GM12878 (cell line): ENCODE measurements at regions not wholly inside any gene's neighbourhood (a gene's known extent, or its start where the extent isn't known, plus 50 kb on each side); places are given as distances from the start of the nearest gene placed in this dataset.

ENCODE experiments used
- ATAC-seq: fragments of 200-7000 bp; cut with Tn5 transposase; 3 replicates; pipeline ENCODE4 v1.9.1; 2020; ENCODE audit warnings: mild to moderate bottlenecking, moderate library complexity
- BruUV-seq: library from RNA; stranded (reverse); fragments of 400-500 nt; replicated peaks from 2 replicates; lab custom pipeline; 2021; lab: Mats Ljungman, UMichigan
- CTCF ChIA-PET: fragments of 300-600 bp; sonication (Branson Sonifier 250); formaldehyde crosslinking; extraction: SDS; loops from one replicate; lab custom pipeline; 2021; ENCODE audit warnings: inconsistent platforms; lab: Yijun Ruan, JAX
- POLR2A ChIA-PET: fragments of 350-600 bp; formaldehyde crosslinking; extraction: SDS; loops from one replicate; lab custom pipeline; 2021; ENCODE audit warnings: inconsistent platforms; lab: Charles Lee
- RAD21 ChIA-PET: fragments of 300-600 bp; sonication (Branson Sonifier 250); formaldehyde crosslinking; loops from one replicate; lab custom pipeline; 2023; ENCODE audit warnings: antibody characterized with exemption; ENCODE audit not compliant: unreplicated experiment; lab: Charles Lee
- SMC1A ChIA-PET: fragments of 300-600 bp; sonication (Branson Sonifier 250); formaldehyde crosslinking; loops from one replicate; lab custom pipeline; 2023; ENCODE audit not compliant: unreplicated experiment, uncharacterized antibody; lab: Charles Lee
- DNase-seq: peaks from one replicate; pipeline ENCODE4 v3.0.0-alpha.2; 2011; ENCODE audit warnings: low read depth, low spot score
- FAIRE-seq: peaks from 3 replicates; lab custom pipeline; 2011; peaks lifted over from hg19 to GRCh38; lab: Jason Lieb, UNC
- H2AFZ ChIP-seq: 2 replicates; pipeline ENCODE4 v1.6.0; 2011; ENCODE audit warnings: low read depth, low read length, control low read depth; ENCODE audit not compliant: control insufficient read depth
- H3K27ac ChIP-seq: 2 replicates; pipeline ENCODE4 v1.5.1; 2011; ENCODE audit warnings: control low read depth; ENCODE audit not compliant: control insufficient read depth, insufficient read depth
- H3K27me3 ChIP-seq, 2 experiments: replicated peaks in 1 of 2; 2 replicates each; pipeline versions ENCODE4 v1.6.0 to v1.6.1; 2011; ENCODE audit warnings: low read length in 1 of 2; ENCODE audit not compliant: control insufficient read depth in 2 of 2, insufficient read depth in 2 of 2
- H3K36me3 ChIP-seq, 2 experiments: 2 replicates each; pipeline ENCODE4 v1.5.1; 2011; ENCODE audit warnings: low read length in 1 of 2; ENCODE audit not compliant: control insufficient read depth in 2 of 2, insufficient read depth in 2 of 2
- H3K4me1 ChIP-seq: 2 replicates; pipeline ENCODE4 v1.6.1; 2011; ENCODE audit warnings: mild to moderate bottlenecking, low read length, moderate library complexity, mixed read lengths; ENCODE audit not compliant: control insufficient read depth, insufficient read depth
- H3K4me2 ChIP-seq: 2 replicates; pipeline ENCODE4 v1.6.0; 2011; ENCODE audit warnings: control low read depth; ENCODE audit not compliant: control insufficient read depth, insufficient read depth
- H3K4me3 ChIP-seq: fragments of 200-600 bp; sonication (generic); 2 replicates; pipeline ENCODE4 v1.5.1; 2016
- H3K79me2 ChIP-seq: 2 replicates; pipeline ENCODE4 v1.6.0; 2011; ENCODE audit warnings: low read length; ENCODE audit not compliant: control insufficient read depth, insufficient read depth
- H3K9ac ChIP-seq: 2 replicates; pipeline ENCODE4 v1.8.0; 2011; ENCODE audit warnings: low read length, control low read depth, mixed read lengths; ENCODE audit not compliant: control insufficient read depth, insufficient read depth
- H3K9me3 ChIP-seq: replicated peaks from 3 replicates; pipeline ENCODE4 v1.5.1; 2011; ENCODE audit warnings: mild to moderate bottlenecking, low read length; ENCODE audit not compliant: control insufficient read depth, insufficient read depth
- H4K20me1 ChIP-seq: 2 replicates; pipeline ENCODE4 v1.6.0; 2011; ENCODE audit not compliant: control insufficient read depth, insufficient read depth
- ATF3 ChIP-seq: IDR thresholded peaks from 2 replicates; pipeline ENCODE4 v1.6.1; 2011; ENCODE audit warnings: low read depth, mild to moderate bottlenecking, low read length, moderate library complexity, borderline replicate concordance; ENCODE audit errors: extremely low read depth
- BHLHE40 ChIP-seq, 2 experiments: fragments of 450-650 bp in 1 of 2; IDR thresholded peaks; 2 replicates each; pipeline ENCODE4 v1.6.1; 2011 to 2017; ENCODE audit warnings: low read depth in 2 of 2, borderline replicate concordance in 1 of 2, improper control_type of control experiment in 1 of 2, low read length in 1 of 2, mild to moderate bottlenecking in 1 of 2
- BRCA1 ChIP-seq: IDR thresholded peaks from 2 replicates; pipeline ENCODE4 v1.6.1; 2011; ENCODE audit warnings: low read depth, low read length, improper control_type of control experiment
- CHD2 ChIP-seq: IDR thresholded peaks from 2 replicates; pipeline ENCODE4 v1.6.1; 2011; ENCODE audit warnings: low read depth, low read length, improper control_type of control experiment, borderline replicate concordance
- EED ChIP-seq: sonication (generic); IDR thresholded peaks from 2 replicates; pipeline ENCODE4 v1.6.1; 2016; ENCODE audit warnings: antibody characterized with exemption, low read depth
- IKZF2 ChIP-seq, 2 experiments: fragments of 450-650 bp; IDR thresholded peaks; 2 replicates each; pipeline ENCODE4 v1.6.1; 2017; ENCODE audit warnings: mild to moderate bottlenecking in 2 of 2, moderate library complexity in 2 of 2
- PKNOX1 ChIP-seq: fragments of 450-650 bp; IDR thresholded peaks from 2 replicates; pipeline ENCODE4 v1.6.1; 2016; ENCODE audit warnings: mild to moderate bottlenecking
- POLR2A ChIP-seq: IDR thresholded peaks from 2 replicates; pipeline ENCODE4 v1.6.1; 2011; ENCODE audit warnings: low read depth, mild to moderate bottlenecking, low read length
- POLR2AphosphoS5 ChIP-seq: IDR thresholded peaks from 2 replicates; pipeline ENCODE4 v1.6.1; 2011; ENCODE audit warnings: mild to moderate bottlenecking, low read length, inconsistent platforms
- RAD51 ChIP-seq: fragments of 450-650 bp; IDR thresholded peaks from 2 replicates; pipeline ENCODE4 v1.6.1; 2016; ENCODE audit warnings: moderate library complexity, mild to moderate bottlenecking, inconsistent platforms
- SMAD5 ChIP-seq: IDR thresholded peaks from 2 replicates; pipeline ENCODE4 v1.6.1; 2016; ENCODE audit warnings: antibody characterized with exemption, low read depth
- SMARCA5 ChIP-seq: fragments of 450-650 bp; IDR thresholded peaks from 2 replicates; pipeline ENCODE4 v1.6.1; 2017; ENCODE audit warnings: mild to moderate bottlenecking
- SMC3 ChIP-seq: IDR thresholded peaks from 2 replicates; pipeline ENCODE4 v1.6.1; 2011; ENCODE audit warnings: low read length, improper control_type of control experiment, borderline replicate concordance
- STAT3 ChIP-seq: IDR thresholded peaks from 2 replicates; pipeline ENCODE4 v1.6.1; 2011; ENCODE audit warnings: low read depth, low read length, improper control_type of control experiment
- ZNF217 ChIP-seq: fragments of 450-650 bp; IDR thresholded peaks from 2 replicates; pipeline ENCODE4 v1.6.1; 2017; ENCODE audit warnings: antibody characterized with exemption, mild to moderate bottlenecking
- ZNF384 ChIP-seq: IDR thresholded peaks from 2 replicates; pipeline ENCODE4 v1.6.1; 2012; ENCODE audit warnings: low read depth, mild to moderate bottlenecking, low read length, improper control_type of control experiment, borderline replicate concordance
- ZNF622 ChIP-seq: fragments of 450-650 bp; IDR thresholded peaks from 2 replicates; pipeline ENCODE4 v1.6.1; 2017; ENCODE audit warnings: mild to moderate bottlenecking, inconsistent platforms
- WGBS: methylation state at CpG from one replicate; pipeline ENCODE4 v1.1.6; 2016; ENCODE audit warnings: low lambda C conversion rate; ENCODE audit not compliant: insufficient replicate concordance, insufficient coverage; ENCODE audit errors: missing lambda C conversion rate; 5-methylcytosine and 5-hydroxymethylcytosine counted together
- in situ Hi-C: fragments of 300-500 bp; cut with MboI; formaldehyde crosslinking; loops from 9 replicates; pipeline ENCODE4 v1.14.3; 2018; ENCODE audit warnings: mixed read lengths
- intact Hi-C: fragments of 100-400 bp; cut with micrococcal nuclease; formaldehyde crosslinking; loops from one replicate; pipeline ENCODE4 v1.14.2; 2022; ENCODE audit not compliant: unreplicated experiment

GRCh38 chr6:54491431-54491830 is 183.2 kb downstream of the TINAG start:
- WGBS: 9% methylated on average over 3 of the region's 3 CpGs
- no peaks in the 10 kb centered on the region for H3K9me3 ChIP-seq
- H2AFZ ChIP-seq: no peak overlapping the region
- H3K27me3 ChIP-seq: no peaks in the 10 kb centered on the region
- H3K4me2 ChIP-seq: no peak overlapping the region
- RAD21 ChIA-PET: no interaction called here
- in situ Hi-C loops (no loop called here), intact Hi-C loops (no loop called here)
- no TSS peak for BruUV-seq
- FAIRE-seq: no peak
- H3K79me2 ChIP-seq: no peaks in the 10 kb centered on the region
- no peak overlapping the region for H3K4me3 ChIP-seq
- no peaks in the 10 kb centered on the region for H4K20me1 ChIP-seq
- CTCF ChIA-PET: no interaction called here
- no peaks in the 10 kb centered on the region for H3K36me3 ChIP-seq
- no peak overlapping the region for H3K27ac ChIP-seq
- no peak overlapping the region for H3K9ac ChIP-seq
- TF ChIP-seq STAT3: no peak
- no peak for TF ChIP-seq CHD2
- TF ChIP-seq ZNF622: no peak
- no peak for TF ChIP-seq ZNF217
- no peak for TF ChIP-seq POLR2A
- TF ChIP-seq IKZF2 (IDR thresholded peaks at IDR 0.05): no peak
- no peak for TF ChIP-seq PKNOX1
- no peak for TF ChIP-seq RAD51
- TF ChIP-seq POLR2AphosphoS5: no peak
- TF ChIP-seq SMC3: no peak
- no peak for TF ChIP-seq ATF3
- TF ChIP-seq ZNF384: no peak
- no peak for TF ChIP-seq BHLHE40 (IDR thresholded peaks at IDR 0.05; ENCODE audit: borderline replicate concordance in 1 of 2, low read depth in 2 of 2, low read length in 1 of 2)
- no peak for TF ChIP-seq EED
- TF ChIP-seq SMAD5: no peak
- TF ChIP-seq BRCA1: no peak
- no peak for TF ChIP-seq SMARCA5
- TF ChIP-seq, all 136 proteins: peak for 0
- peak; percentile 19; the same call in 1 of the 3 replicates for ATAC-seq
- POLR2A ChIA-PET: no interaction called here
- H3K4me1 ChIP-seq: no peaks in the 10 kb centered on the region
- DNase-seq: no peak
- SMC1A ChIA-PET: interaction anchor here (1.5 kb wide), 1 partner anchor 9 kb away, joined by 4 read pairs; no protein-coding TSS in a partner anchor
